PC-9 (cell line): ENCODE measurements at regions not wholly inside any gene's neighbourhood (a gene's known extent, or its start where the extent isn't known, plus 50 kb on each side); places are given as distances from the start of the nearest gene placed in this dataset.

Experiments used
- BruUV-seq: library from RNA; stranded (reverse); fragments of 400-500 nt; replicated peaks from 2 replicates; lab custom pipeline; 2021; lab: Mats Ljungman, UMichigan
- CTCF ChIA-PET: fragments of 300-600 bp; sonication (Branson Sonifier 250); formaldehyde crosslinking; loops from one replicate; lab custom pipeline; 2022; ENCODE audit warnings: antibody characterized with exemption; lab: Charles Lee
- POLR2A ChIA-PET: fragments of 300-600 bp; sonication (Branson Sonifier 250); formaldehyde crosslinking; loops from one replicate; lab custom pipeline; 2022; ENCODE audit warnings: antibody characterized with exemption; ENCODE audit not compliant: unreplicated experiment; lab: Charles Lee
- DNase-seq, 2 experiments: peaks; one replicate each; pipeline versions ENCODE4 v3.0.0 to v3.0.0-alpha.2; 2015 to 2022; ENCODE audit warnings: mixed read lengths in 1 of 2
- H2AFZ ChIP-seq: fragments of 200-600 bp; sonication (generic); 2 replicates; pipeline ENCODE4 v1.8.1; 2017; ENCODE audit warnings: antibody characterized with exemption
- H3F3A ChIP-seq: fragments of 200-600 bp; sonication (generic); 2 replicates; pipeline ENCODE4 v1.8.1; 2017; ENCODE audit warnings: antibody characterized with exemption, mild to moderate bottlenecking, low read depth; ENCODE audit not compliant: insufficient read depth
- H3K27ac ChIP-seq: fragments of 200-600 bp; sonication (generic); 2 replicates; pipeline ENCODE4 v1.6.1; 2016; ENCODE audit warnings: mixed run types
- H3K27me3 ChIP-seq: fragments of 200-600 bp; sonication (generic); 2 replicates; pipeline ENCODE4 v1.6.1; 2016; ENCODE audit warnings: low read depth, mixed run types; ENCODE audit not compliant: insufficient read depth
- H3K36me3 ChIP-seq: fragments of 200-600 bp; sonication (generic); 2 replicates; pipeline ENCODE4 v1.6.1; 2016; ENCODE audit warnings: low read depth, mixed run types
- H3K4me1 ChIP-seq: fragments of 200-600 bp; sonication (generic); replicated peaks from 2 replicates; pipeline ENCODE4 v1.6.1; 2016; ENCODE audit warnings: mixed run types; ENCODE audit not compliant: insufficient read depth
- H3K4me2 ChIP-seq: fragments of 200-600 bp; sonication (generic); 2 replicates; pipeline ENCODE4 v1.6.1; 2017; ENCODE audit warnings: mixed run types
- H3K4me3 ChIP-seq: fragments of 200-600 bp; sonication (generic); 2 replicates; pipeline ENCODE4 v1.6.1; 2016; ENCODE audit warnings: mixed run types
- H3K79me2 ChIP-seq: fragments of 200-600 bp; sonication (generic); 2 replicates; pipeline ENCODE4 v1.6.1; 2017; ENCODE audit warnings: low read depth, mixed run types
- H3K9me2 ChIP-seq: fragments of 200-600 bp; sonication (generic); 2 replicates; pipeline ENCODE4 v1.8.1; 2017; ENCODE audit warnings: mild to moderate bottlenecking; ENCODE audit not compliant: insufficient read depth
- H3K9me3 ChIP-seq: fragments of 200-600 bp; sonication (generic); 2 replicates; pipeline ENCODE4 v1.8.1; 2016; ENCODE audit warnings: low read depth; ENCODE audit not compliant: insufficient read depth
- H4K20me1 ChIP-seq: fragments of 200-600 bp; sonication (generic); 2 replicates; pipeline ENCODE4 v1.8.1; 2017; ENCODE audit not compliant: insufficient read depth
- EZH2 ChIP-seq: fragments of 200-600 bp; sonication (generic); IDR thresholded peaks from 2 replicates; pipeline ENCODE4 v1.8.0; 2017; ENCODE audit warnings: antibody characterized with exemption, low read depth
- intact Hi-C: fragments of 100-400 bp; cut with micrococcal nuclease; formaldehyde crosslinking; loops from one replicate; pipeline ENCODE4 v1.10.0; 2022; ENCODE audit not compliant: unreplicated experiment
- TF ChIP-seq, protein P1 (sequence below): fragments of 200-600 bp; sonication (generic); conservative IDR thresholded peaks from 2 replicates; pipeline ENCODE4 v1.6.1; 2017; ENCODE audit warnings: mixed run types, antibody characterized with exemption, mild to moderate bottlenecking, moderate library complexity

DNA sequence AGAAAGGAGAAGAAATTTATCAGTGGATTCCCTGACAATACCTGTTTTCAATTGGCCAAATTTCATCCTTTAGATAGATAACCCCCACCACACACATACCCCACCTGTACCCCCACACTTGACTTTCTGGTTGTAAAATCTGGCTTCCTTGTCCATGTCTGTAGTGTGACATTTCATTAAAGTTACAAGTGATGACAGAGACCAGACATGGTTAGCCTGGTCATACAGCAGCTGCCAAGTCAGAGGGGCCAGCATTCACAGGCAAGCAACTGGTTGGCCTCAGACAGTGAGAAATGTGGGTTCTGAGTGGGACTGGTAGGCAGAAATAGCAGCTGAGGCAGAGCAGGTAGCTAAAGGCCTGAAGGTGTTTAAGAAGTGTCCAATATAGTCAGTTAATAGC, 238.6 kb upstream of the SOX14 start:
- no peaks in the 10 kb centered on the region for H3K36me3 ChIP-seq
- no peak overlapping the region for H3K4me3 ChIP-seq
- H3K9me2 ChIP-seq: no peaks in the 10 kb centered on the region
- no peak overlapping the region for H3K27ac ChIP-seq
- CTCF ChIA-PET: no interaction called here
- POLR2A ChIA-PET: no interaction called here
- H3K4me1 ChIP-seq: no peaks in the 10 kb centered on the region
- intact Hi-C loops: no loop called here
- H2AFZ ChIP-seq: no peak overlapping the region
- BruUV-seq: no TSS peak
- no peaks in the 10 kb centered on the region for H3K9me3 ChIP-seq
- no peaks in the 10 kb centered on the region for H3K79me2 ChIP-seq
- no peaks in the 10 kb centered on the region for H4K20me1 ChIP-seq
- TF ChIP-seq, protein P1, sequence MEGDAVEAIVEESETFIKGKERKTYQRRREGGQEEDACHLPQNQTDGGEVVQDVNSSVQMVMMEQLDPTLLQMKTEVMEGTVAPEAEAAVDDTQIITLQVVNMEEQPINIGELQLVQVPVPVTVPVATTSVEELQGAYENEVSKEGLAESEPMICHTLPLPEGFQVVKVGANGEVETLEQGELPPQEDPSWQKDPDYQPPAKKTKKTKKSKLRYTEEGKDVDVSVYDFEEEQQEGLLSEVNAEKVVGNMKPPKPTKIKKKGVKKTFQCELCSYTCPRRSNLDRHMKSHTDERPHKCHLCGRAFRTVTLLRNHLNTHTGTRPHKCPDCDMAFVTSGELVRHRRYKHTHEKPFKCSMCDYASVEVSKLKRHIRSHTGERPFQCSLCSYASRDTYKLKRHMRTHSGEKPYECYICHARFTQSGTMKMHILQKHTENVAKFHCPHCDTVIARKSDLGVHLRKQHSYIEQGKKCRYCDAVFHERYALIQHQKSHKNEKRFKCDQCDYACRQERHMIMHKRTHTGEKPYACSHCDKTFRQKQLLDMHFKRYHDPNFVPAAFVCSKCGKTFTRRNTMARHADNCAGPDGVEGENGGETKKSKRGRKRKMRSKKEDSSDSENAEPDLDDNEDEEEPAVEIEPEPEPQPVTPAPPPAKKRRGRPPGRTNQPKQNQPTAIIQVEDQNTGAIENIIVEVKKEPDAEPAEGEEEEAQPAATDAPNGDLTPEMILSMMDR: no peak
- TF ChIP-seq EZH2: no peak
- no peak for DNase-seq
- 0 out of 2 replicates have a peak, but pooled peaks cover 2% of the 10 kb centered on the region for H3K27me3 ChIP-seq
- no peaks in the 10 kb centered on the region for H3F3A ChIP-seq
- H3K4me2 ChIP-seq: no peak overlapping the region

DNA sequence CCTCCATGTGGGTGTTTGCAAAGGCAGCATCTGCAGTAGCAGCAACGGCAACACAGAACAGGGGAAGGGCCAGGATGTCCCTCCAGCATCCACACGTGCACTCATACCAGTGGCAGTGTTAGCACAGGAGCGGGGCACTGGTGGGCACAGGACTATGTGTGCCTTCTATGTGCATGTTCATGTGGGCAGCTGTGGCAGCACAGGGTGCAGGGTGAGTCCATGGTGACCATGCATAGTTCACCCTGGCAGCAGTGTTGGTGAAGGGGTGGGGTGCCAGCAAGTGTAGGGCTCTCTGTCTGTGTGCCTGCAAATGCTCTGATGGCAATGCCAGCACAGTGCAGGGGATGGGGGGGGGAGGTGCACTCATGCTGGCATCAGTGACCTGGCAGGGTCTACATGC, 222.1 kb upstream of the SOX14 start:
- Histone ChIP-seq H3K27ac (no peak overlapping the region), H2AFZ (no peak overlapping the region), H4K20me1 (no peaks in the 10 kb centered on the region), H3K4me1 (no peaks in the 10 kb centered on the region), H3F3A (no peaks in the 10 kb centered on the region), H3K4me3 (no peak overlapping the region), H3K36me3 (no peaks in the 10 kb centered on the region), H3K27me3 (no peaks in the 10 kb centered on the region; the same call in 1 of the 2 replicates), H3K9me3 (no peaks in the 10 kb centered on the region), H3K9me2 (no peaks in the 10 kb centered on the region), H3K79me2 (no peaks in the 10 kb centered on the region), H3K4me2 (no peak overlapping the region)
- TF ChIP-seq, protein P1: no peak
- TF ChIP-seq EZH2: no peak
- CTCF ChIA-PET: no interaction called here
- intact Hi-C loops: no loop called here
- POLR2A ChIA-PET: no interaction called here
- no TSS peak for BruUV-seq
- DNase-seq: no peak

DNA sequence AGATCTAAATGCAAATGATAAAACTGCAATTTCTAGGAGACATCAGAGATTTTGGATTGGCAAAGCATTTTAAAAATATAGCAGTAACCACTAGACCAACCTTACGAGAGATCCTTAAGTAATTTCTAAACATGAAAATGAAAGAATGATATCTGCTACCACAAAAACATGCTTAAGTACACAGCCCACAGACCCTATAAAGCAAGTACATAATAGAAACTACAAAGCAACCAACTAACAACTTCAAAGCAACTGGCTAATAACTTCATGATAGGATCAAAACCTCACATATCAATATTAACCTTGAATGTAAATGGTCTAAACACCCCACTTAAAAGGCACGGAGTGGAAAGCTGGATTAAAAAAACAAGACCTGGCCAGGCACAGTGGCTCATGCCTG, 209.9 kb upstream of the SOX14 start:
- H3K9me3 ChIP-seq: no peaks in the 10 kb centered on the region
- TF ChIP-seq EZH2: no peak
- TF ChIP-seq, protein P1: no peak
- no peaks in the 10 kb centered on the region for H4K20me1 ChIP-seq
- H3K27me3 ChIP-seq: no peaks in the 10 kb centered on the region
- DNase-seq: no peak
- no peaks in the 10 kb centered on the region for H3K9me2 ChIP-seq
- ChIA-PET POLR2A (no interaction called here), CTCF (no interaction called here)
- BruUV-seq: no TSS peak
- H2AFZ ChIP-seq: no peak overlapping the region
- H3K27ac ChIP-seq: no peak overlapping the region
- no peaks in the 10 kb centered on the region for H3K36me3 ChIP-seq
- H3K4me2 ChIP-seq: no peak overlapping the region
- no peak overlapping the region for H3K4me3 ChIP-seq
- H3K4me1 ChIP-seq: no peaks in the 10 kb centered on the region
- H3K79me2 ChIP-seq: no peaks in the 10 kb centered on the region
- intact Hi-C loops: no loop called here
- no peaks in the 10 kb centered on the region for H3F3A ChIP-seq
